ENCODE measurements at regions not wholly inside any gene's neighbourhood (a gene's known extent, or its start where the extent isn't known, plus 50 kb on each side); places are given as distances from the start of the nearest gene placed in this dataset.

- Histone ChIP-seq H3K36me3 (replicated peaks; ENCODE audit: insufficient read depth, low read depth) (no peaks in the 10 kb centered on the region), H4K20me1 (ENCODE audit: insufficient read depth, poor library complexity, severe bottlenecking) (no peaks in the 10 kb centered on the region), H3K79me2 (no peaks in the 10 kb centered on the region), H3K27me3 (no peaks in the 10 kb centered on the region), H3K9me3 (ENCODE audit: low read depth) (no peaks in the 10 kb centered on the region), H3K9me2 (replicated peaks; ENCODE audit: insufficient read depth) (no peaks in the 10 kb centered on the region), H3K4me1 (ENCODE audit: insufficient read depth) (no peaks in the 10 kb centered on the region), H3K4me2 (no peak overlapping the region), H3K4me3 (no peak overlapping the region), H3K27ac (no peak overlapping the region), H2AFZ (no peak overlapping the region)
- no peak for DNase-seq (ENCODE audit: low spot score)
- TF ChIP-seq EZH2 (IDR thresholded peaks at IDR 0.05; ENCODE audit: borderline replicate concordance) (no peak), CTCF (IDR thresholded peaks at IDR 0.05; ENCODE audit: poor library complexity) (no peak), EZH2phosphoT487 (IDR thresholded peaks at IDR 0.05; ENCODE audit: low read depth, severe bottlenecking, unreplicated experiment) (no peak)
- WGBS (ENCODE audit: low lambda C conversion rate, missing lambda C conversion rate) = 95% methylated on average over 2 of the region's 2 CpGs
These were observed 647.2 kb downstream of the LIG4 start for GRCh38 chr13:107568181-107568580.

- H3K9me2 ChIP-seq (replicated peaks; ENCODE audit: insufficient read depth) = no peaks in the 10 kb centered on the region
- no peak overlapping the region for H3K4me2 ChIP-seq
- H3K79me2 ChIP-seq = no peaks in the 10 kb centered on the region
- H3K36me3 ChIP-seq (replicated peaks; ENCODE audit: insufficient read depth, low read depth) = no peaks in the 10 kb centered on the region
- H3K4me3 ChIP-seq = no peak overlapping the region
- no peak overlapping the region for H2AFZ ChIP-seq
- WGBS (ENCODE audit: low lambda C conversion rate, missing lambda C conversion rate) = 37% methylated on average over 7 of the region's 7 CpGs
- H3K27me3 ChIP-seq = no peaks in the 10 kb centered on the region
- TF ChIP-seq EZH2 (IDR thresholded peaks at IDR 0.05; ENCODE audit: borderline replicate concordance) (no peak), EZH2phosphoT487 (IDR thresholded peaks at IDR 0.05; ENCODE audit: low read depth, severe bottlenecking, unreplicated experiment) (no peak), CTCF (IDR thresholded peaks at IDR 0.05; ENCODE audit: poor library complexity) (no peak)
- H3K4me1 ChIP-seq (ENCODE audit: insufficient read depth) = no peaks in the 10 kb centered on the region
- no peak for DNase-seq (ENCODE audit: low spot score)
- H3K9me3 ChIP-seq (ENCODE audit: low read depth) = no peaks in the 10 kb centered on the region
- H4K20me1 ChIP-seq (ENCODE audit: insufficient read depth, poor library complexity, severe bottlenecking) = no peaks in the 10 kb centered on the region
- no peak overlapping the region for H3K27ac ChIP-seq
These were observed 652.0 kb downstream of the LIG4 start for GRCh38 chr13:107563099-107563925.

- Histone ChIP-seq H3K4me1 (ENCODE audit: insufficient read depth) (no peaks in the 10 kb centered on the region), H3K27me3 (no peaks in the 10 kb centered on the region), H2AFZ (no peak overlapping the region), H3K4me2 (no peak overlapping the region), H3K79me2 (no peaks in the 10 kb centered on the region), H3K9me3 (ENCODE audit: low read depth) (no peaks in the 10 kb centered on the region), H3K36me3 (replicated peaks; ENCODE audit: insufficient read depth, low read depth) (no peaks in the 10 kb centered on the region), H3K4me3 (no peak overlapping the region), H4K20me1 (ENCODE audit: insufficient read depth, poor library complexity, severe bottlenecking) (no peaks in the 10 kb centered on the region), H3K27ac (no peak overlapping the region), H3K9me2 (replicated peaks; ENCODE audit: insufficient read depth) (no peaks in the 10 kb centered on the region)
- 47% methylated on average over 5 of the region's 5 CpGs for WGBS (ENCODE audit: low lambda C conversion rate, missing lambda C conversion rate)
- no peak for DNase-seq (ENCODE audit: low spot score)
- no peak for TF ChIP-seq EZH2 (IDR thresholded peaks at IDR 0.05; ENCODE audit: borderline replicate concordance)
- no peak for TF ChIP-seq EZH2phosphoT487 (IDR thresholded peaks at IDR 0.05; ENCODE audit: low read depth, severe bottlenecking, unreplicated experiment)
- no peak for TF ChIP-seq CTCF (IDR thresholded peaks at IDR 0.05; ENCODE audit: poor library complexity)
These were observed 653.1 kb downstream of the LIG4 start for GRCh38 chr13:107562203-107562602.

Measured in hepatocyte (in vitro differentiated cells).